GM18868 (cell line): ENCODE measurements at regions not wholly inside any gene's neighbourhood (a gene's known extent, or its start where the extent isn't known, plus 50 kb on each side); places are given as distances from the start of the nearest gene placed in this dataset.
"Not testable (repeated sequence)": the region's sequence is repeated elsewhere in the genome, so short reads cannot be mapped to it uniquely, and the experiment has no call there.

Source experiments
- ATAC-seq: cut with Tn5 transposase; IDR thresholded peaks from one replicate; pipeline ENCODE4 v1.9.1; 2021; ENCODE audit warnings: mild to moderate bottlenecking, moderate library complexity; ENCODE audit not compliant: unreplicated experiment

DNA sequence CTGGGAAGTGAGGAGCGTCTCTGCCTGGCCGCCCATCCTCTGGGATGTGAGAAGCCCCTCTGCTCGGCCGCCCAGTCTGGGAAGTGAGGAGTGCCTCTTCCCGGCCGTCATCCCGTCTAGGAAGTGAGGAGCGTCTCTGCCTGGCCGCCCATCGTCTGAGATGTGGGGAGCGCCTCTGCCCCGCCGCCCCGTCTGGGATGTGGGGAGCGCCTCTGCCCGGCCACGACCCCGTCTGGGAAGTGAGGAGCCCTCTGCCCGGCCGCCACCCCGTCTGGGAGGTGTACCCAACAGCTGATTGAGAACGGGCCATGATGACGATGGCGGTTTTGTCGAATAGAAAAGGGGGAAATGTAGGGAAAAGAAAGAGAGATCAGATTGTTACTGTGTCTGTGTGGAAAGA, 173.9 kb upstream of the PRSS1 start:
- not testable (repeated sequence) for ATAC-seq

DNA sequence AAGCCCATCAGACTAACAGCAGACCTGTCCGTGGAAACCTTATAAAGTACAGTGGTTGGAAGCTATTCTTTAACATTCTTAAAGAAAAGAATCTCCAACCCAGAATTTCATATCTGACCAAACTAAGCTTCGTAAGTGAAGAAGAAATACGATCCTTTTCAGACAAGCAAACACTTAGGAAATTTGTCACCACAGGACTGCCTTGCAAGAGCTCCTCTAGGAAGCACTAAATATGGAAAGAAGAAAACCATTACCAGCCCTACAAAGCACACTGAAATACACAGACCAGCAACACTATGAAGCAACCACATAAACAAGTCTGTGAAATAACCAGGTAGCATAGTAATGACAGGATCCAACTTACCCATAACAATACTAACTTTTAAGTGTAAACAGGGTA, 177.7 kb upstream of the PRSS1 start:
- no peak for ATAC-seq

DNA sequence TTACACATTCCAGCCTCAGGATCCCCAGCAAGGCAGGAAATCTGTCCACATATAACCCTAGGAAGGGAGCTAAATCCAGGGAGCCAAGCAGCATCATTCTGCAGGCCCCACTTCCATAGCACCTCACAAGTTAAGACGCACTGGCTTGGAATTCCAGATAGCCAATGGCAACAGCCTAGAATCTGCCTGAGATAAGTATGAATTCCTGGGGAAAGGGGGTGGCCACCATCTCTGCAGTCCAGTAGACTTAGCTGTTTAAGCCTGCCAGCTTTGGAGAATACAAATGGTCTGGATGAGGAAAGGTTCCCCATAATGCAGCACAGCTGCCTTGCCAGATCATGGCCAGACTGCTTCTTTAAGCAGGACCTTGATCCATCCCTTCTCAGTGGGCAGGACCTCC, 179.4 kb upstream of the PRSS1 start:
- ATAC-seq, result no peak

DNA sequence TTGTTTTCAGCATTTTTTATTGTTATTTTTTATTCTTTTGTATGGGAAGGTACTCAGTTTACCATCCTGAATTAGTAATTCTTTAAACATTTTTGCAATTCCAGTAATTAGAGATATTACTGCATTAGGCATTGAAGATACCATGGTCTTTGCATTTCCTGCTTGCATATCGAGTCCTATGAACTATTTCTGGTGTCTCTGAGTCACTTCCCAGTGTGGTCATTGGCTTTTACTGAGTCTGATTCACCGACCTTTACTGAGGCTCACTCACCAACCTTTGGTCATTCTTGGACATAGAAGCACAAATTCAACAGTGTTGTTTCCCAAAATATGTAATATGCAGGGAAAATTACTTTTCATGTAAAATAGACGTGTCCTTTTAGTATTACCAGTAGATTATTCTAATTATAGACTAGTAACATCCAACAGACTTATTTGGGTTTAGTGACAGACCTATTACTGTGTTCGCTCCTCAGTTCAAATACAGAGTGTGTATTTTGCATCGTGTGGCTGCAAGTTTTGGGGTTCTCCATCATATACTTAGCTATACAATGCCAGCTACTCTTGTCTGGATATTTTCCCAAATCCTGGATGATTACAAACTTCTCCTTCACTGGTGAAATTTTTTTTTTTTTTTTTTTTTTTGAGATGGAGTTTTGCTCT, 180.7 kb upstream of the PRSS1 start:
- ATAC-seq, result no peak

DNA sequence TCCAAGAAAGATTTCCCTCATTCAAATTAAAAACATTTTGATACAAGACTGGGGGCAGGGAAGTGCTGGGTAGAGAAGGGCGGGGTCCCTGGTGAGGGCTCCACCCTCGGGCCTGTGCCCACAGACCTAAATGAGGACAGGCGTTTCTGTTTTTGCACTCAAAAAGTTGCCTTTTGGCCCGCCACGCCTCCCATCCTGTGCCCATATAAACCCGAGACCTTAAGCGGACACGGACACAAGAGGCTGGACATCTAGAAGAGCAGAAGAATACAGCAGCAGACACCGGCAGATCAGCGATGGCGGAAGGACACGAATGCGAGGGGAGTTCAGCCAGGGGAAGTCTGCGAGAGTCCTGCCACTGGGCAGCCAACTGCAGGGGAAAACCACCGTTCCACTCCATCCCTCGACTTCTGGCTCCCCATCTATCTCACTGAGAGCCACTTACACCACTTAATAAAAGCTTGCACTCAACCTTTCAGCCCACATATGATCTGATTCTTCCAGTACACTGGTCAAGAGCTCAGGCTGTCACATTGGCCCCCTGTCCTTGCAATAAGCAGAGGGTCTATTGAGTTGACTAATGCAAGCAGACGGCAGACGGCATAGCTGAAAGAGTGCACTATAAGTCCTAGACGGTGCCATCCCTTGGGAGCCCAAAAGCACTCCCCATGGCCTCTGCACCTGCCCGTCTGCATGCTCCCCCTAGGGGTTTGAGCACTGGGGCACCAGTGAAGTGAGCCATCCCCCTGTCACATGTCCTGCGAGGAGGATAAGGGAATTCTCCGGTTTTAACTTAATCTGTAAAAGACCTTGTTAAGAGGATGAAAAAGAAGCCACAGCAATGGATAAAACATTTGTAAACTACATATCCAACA, 181.8 kb upstream of the PRSS1 start:
- ATAC-seq, result no peak

DNA sequence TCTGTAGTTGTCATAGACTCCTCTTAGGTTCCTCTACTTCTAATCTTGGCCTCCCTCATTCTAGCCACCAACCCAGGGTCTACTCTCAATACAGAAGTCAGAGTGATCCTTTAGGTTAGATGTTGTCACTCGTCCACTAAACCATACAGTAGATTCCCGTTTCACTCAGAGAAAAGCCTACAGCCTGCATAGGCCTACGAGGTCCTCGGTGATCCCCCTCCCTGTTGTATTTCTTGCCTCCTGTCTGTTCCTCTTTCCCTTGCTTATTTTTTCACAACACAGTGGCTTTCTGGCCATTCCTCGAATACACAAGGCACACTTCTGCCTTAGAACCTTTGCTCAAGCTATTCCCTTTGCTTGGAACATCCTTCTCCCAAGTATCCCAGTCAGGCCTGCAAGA, 183.0 kb upstream of the PRSS1 start:
- no peak for ATAC-seq

DNA sequence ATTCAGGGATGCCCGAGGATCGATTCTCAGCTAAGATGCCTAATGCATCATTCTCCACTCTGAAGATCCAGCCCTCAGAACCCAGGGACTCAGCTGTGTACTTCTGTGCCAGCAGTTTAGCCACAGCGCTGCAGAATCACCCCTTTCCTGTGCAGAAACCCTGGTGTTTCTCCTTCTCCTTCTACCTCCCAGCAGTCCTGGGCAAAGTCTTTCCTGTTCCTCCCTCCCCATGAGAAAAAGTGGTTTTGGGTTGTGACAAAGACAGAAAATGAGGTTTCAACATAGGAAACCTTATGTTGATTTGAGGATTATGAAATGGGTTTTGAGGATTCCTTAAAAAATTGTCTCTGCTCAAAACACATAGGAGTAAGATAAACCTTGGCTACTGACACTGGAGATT, 185.1 kb upstream of the PRSS1 start:
- ATAC-seq, result not testable (repeated sequence)

DNA sequence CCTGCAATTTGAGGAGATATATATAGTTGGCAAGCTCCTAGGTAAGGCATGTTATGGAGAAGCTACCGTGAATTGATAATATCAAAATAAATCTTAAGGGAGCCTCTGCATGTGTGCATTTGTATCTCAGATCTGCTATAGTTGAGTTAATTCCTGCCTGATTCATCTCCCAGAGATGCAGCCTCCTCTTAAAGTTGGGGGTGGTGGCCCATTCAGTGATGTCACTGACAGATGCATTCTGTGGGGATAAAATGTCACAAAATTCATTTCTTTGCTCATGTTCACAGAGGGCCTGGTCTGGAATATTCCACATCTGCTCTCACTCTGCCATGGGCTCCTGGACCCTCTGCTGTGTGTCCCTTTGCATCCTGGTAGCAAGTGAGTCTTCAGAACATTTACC, 185.8 kb upstream of the PRSS1 start:
- no peak for ATAC-seq

DNA sequence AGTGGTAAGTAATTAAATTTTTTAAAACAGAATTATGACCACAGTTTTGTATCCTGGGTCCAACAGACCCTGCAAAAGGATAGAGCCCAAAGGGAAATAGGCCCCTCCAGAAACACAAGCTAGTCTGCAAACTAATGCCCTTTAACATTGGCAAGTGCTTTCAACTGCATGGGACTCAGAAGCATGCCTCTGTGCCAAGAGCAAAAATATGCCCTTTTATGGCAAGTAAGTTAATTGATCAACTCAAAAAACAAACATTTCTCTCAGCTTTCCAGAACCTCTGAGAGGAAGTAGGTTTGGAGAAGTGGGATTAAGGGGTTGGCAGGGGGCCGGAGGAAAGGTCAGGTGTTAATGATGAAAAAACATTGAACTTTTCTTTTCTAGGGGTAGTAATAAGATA, 186.6 kb upstream of the PRSS1 start:
- ATAC-seq, result no peak

DNA sequence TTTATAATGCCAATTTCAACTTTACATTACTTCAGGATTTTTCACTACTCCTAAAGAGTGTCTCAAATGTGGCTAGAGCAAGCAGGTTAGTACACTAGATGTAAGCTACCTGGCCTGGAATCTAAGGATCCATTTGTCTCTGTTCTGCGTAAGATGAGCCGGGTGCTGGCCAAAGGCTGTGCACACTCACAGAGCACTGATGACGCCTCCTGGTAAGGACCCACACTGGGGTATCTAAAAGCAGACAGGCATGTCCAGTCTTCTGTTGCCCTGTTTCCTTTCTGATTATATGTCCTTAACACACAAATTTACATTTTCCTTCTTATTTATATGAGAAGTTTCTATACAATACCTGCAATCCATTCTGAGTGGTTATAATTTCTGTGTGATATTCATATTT, 187.9 kb upstream of the PRSS1 start:
- not testable (repeated sequence) for ATAC-seq

DNA sequence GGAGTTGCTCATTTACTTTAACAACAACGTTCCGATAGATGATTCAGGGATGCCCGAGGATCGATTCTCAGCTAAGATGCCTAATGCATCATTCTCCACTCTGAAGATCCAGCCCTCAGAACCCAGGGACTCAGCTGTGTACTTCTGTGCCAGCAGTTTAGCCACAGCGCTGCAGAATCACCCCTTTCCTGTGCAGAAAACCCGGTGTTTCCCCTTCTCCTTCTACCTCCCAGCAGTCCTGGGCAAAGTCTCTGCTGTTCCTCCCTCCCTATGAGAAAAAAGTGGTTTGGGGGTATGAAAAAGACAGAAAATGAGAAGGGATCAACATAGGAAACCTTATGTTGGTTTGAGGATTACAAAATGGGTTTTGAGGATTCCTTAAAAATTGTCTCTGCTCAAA, 188.5 kb upstream of the PRSS1 start:
- not testable (repeated sequence) for ATAC-seq

DNA sequence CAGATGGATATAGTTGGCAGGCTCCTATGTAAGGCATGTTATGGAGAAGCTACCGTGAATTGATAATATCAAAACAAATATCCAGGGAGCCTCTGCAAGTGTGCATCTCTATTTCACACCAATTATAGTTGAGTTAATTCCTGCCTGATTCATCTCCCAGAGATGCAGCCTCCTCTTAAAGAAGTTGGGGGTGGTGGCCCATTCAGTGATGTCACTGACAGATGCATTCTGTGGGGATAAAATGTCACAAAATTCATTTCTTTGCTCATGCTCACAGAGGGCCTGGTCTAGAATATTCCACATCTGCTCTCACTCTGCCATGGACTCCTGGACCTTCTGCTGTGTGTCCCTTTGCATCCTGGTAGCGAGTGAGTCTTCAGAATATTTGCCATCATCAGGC, 189.1 kb upstream of the PRSS1 start:
- no peak for ATAC-seq

DNA sequence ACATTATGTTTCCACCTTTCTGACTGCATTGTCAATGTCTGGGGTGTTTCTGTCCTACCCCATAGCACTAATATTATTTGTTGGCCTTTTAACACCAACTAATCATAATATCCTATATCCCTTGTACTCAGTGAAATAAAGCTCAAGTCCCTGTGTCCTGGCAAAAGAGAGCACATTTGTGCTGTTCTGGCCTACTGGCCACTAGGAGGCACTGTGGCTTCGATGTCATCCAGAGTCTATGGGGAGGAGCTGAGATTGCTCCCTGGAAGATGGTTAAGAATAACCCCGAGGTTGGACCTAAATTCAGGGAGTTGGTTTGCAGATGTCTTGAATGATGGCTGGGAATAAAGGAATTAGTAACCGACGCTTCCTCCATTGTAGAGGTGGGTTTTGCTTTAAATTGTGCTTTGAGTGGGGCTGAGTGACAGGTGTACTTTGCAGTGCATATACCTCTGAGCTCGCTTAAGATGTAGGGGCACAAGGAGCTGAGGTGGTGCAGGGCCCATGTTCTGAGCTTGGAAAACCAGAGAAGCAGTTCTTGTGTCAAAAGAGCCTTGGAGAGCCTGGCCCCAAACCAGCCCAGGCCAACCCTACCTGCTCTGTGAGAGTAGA, 191.2 kb upstream of the PRSS1 start:
- ATAC-seq, result peak; percentile 89

DNA sequence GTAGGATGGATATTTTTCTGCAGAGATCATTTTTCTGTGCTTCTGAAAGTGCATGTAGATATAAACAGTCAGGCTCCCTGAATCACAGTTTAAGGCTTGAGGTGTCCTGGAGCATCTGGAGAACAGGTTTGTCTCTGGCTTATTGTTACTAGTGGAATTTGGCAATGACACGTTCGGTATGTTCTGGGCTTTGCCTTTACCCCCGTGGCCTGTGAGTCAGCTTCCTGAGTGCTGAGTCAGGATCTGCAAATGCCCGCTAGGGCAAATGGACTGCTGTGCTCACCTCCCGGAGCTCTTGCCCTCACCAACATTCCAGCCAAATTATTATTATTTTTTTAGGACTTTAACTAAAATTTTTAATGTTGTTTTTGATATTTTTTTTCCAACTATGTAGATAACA, 192.5 kb upstream of the PRSS1 start:
- no peak for ATAC-seq

DNA sequence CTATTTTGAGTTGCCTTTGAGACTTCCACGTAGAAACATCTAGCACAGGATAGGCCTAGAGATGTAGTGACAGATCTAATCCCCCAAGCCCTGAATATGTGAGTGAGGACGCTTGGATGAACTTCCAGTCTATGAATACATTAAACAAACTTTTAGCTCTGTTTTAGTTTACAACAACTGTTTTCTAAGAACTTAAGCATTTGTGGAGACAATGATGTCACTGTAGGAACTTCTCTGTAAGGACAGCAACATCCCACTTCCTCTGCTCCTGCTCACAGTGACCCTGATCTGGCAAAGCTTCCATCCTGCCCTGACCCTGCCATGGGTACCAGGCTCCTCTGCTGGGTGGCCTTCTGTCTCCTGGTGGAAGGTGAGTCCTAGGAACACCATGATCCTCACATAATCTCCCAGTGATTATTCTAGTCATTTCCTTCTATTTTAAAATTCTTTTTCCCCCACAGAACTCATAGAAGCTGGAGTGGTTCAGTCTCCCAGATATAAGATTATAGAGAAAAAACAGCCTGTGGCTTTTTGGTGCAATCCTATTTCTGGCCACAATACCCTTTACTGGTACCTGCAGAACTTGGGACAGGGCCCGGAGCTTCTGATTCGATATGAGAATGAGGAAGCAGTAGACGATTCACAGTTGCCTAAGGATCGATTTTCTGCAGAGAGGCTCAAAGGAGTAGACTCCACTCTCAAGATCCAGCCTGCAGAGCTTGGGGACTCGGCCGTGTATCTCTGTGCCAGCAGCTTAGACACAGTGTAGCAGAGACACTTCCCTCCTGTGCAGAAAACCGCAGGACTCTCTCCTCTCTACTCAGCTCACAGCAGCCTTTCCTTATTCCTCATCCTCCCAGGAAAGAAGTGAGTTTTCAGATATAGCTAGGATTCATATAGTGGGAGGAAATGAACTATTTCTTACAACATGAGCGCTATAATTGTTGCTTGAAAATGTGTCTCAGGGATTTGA, 194.4 kb upstream of the PRSS1 start:
- ATAC-seq, result no peak

DNA sequence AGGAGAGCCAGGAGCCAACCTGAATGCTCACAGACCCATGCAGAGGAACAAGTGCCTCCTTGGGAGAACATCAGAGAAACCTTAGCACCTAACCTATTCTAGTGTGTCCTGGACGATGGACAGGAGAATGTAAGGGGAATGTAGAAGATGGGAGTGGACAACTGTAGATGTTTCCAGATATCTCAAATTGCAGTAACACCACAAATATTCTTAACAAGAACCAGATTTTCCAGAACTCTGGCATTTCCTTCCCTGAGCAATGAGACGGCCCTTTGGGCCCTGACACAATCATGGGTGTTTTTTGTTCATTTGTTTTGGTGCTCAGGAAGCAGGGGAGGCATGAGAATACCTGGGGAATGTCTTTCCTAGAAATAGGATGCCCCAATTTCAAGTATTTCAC, 196.1 kb upstream of the PRSS1 start:
- no peak for ATAC-seq

DNA sequence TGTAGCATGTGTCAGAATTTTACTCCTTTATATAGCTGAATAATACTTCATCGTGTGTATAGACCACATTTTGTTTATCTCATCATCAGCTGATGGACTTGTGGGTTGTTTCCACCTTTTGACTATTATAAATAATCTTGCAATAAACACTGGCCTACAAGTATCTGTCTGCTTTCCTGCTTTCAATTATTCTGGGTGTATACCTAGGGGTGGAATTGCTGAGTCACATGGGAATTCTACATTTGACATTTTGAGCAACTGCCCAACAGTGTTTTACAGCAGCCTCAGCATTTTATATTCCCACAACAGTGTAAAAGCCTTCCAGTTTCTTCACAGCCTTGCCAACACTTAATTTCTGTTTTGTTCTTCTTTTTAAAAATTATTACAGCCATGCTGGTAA, 200.3 kb upstream of the PRSS1 start:
- no peak for ATAC-seq

DNA sequence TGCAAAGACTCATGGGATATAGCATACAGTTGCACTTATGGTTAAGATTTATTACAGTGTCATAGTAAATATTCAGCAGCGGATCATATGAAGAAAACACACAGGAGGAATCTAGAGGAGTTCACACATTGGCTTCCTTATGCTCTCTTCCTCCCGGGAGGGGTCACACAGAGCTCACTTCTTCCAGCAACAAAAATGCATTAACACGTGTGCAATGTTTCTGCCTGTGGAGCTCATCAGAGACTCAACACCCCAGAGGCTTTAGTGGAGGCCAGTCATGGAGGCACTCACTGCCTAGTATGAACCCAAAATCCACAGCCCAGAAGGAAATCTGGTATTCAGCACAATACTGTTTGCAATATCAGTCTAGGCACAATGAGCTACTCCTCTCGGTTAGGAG, 202.8 kb upstream of the PRSS1 start:
- no peak for ATAC-seq

DNA sequence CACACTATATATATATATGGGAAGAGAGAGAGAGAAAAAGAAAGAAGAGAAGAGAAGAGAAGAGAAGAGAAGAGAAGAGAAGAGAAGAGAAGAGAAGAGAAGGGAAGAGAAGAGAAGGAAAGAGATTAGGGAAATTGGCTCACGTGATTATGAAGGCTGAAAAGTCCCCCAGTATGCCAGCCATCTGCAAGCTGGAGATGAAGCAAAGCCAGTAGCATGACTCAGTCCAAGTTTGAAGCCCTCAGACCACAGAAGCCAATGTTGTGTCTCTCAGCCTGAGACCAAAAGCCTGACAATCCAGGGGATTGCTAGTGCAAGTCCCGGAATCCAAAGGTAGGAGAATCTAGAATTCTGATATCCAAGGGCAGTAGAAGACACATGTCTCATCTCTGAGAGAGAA, 206.3 kb upstream of the PRSS1 start:
- ATAC-seq, result peak; percentile 47

DNA sequence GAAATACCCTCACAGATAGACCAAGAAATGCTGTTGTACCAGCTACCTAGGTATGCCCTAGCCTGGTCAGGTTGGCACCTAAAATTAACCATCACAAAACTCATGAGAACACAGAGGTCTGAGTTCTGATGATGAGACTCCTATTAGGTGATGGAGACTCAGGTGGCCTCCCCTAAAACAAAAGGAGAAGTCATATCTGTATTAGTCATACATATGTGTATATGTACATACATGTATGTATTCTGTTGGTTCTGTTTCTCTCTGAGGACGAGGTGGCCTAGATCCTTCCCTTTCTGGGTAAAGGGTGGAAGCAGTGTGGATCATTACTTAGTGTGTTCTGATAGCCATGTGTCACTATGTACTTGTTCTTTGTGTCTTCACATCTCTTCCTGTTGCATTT, 207.2 kb upstream of the PRSS1 start:
- no peak for ATAC-seq

DNA sequence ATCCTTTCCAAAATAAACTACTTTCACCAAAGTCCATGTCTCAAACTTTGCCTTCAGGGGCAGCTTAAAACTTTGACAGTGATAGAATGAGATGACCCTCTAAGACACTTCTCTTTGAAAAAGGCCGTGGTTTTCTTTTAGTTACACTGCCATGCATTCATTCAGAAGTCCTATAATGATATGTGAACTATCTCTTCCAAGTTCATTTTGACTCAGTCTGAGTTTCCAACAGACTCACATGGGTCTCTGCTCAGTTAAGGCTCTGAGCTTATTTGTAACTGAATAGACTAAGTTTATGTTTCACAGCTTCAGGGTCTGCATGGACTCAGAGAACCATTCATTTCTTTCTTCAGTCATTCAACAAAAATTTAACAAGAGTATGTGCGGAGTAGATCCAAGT, 208.9 kb upstream of the PRSS1 start:
- no peak for ATAC-seq
